ENCODE measurements at regions not wholly inside any gene's neighbourhood (a gene's known extent, or its start where the extent isn't known, plus 50 kb on each side); places are given as distances from the start of the nearest gene placed in this dataset.
"Not testable (repeated sequence)": the region's sequence is repeated elsewhere in the genome, so short reads cannot be mapped to it uniquely, and the experiment has no call there.

- TF ChIP-seq CTCF (IDR thresholded peaks at IDR 0.05; ENCODE audit: insufficient read depth, low read length, poor library complexity, severe bottlenecking) = no peak
- no peaks in the 10 kb centered on the region; the same call in 1 of the 2 replicates for H3K27me3 ChIP-seq (replicated peaks; ENCODE audit: control insufficient read depth, insufficient read depth, low read length)
- no peak overlapping the region for H3K4me3 ChIP-seq (replicated peaks; ENCODE audit: low read depth, low read length)
- H3K36me3 ChIP-seq (ENCODE audit: control insufficient read depth, insufficient read depth, low read length) = no peaks in the 10 kb centered on the region
- no peak for DNase-seq (ENCODE audit: extremely low read depth, insufficient read length)
These were observed 118.9 kb downstream of the AKR1D1 start for GRCh38 chr7:138195151-138195571.

- H3K36me3 ChIP-seq (ENCODE audit: control insufficient read depth, insufficient read depth, low read length); H3K27me3 ChIP-seq (replicated peaks; ENCODE audit: control insufficient read depth, insufficient read depth, low read length); H3K4me3 ChIP-seq (replicated peaks; ENCODE audit: low read depth, low read length); DNase-seq (ENCODE audit: extremely low read depth, insufficient read length): not testable (repeated sequence)
These were observed 120.3 kb downstream of the AKR1D1 start for GRCh38 chr7:138196503-138196946.

GRCh38 chr7:138196971-138197896 lies 121.0 kb downstream of the AKR1D1 start:
- Histone ChIP-seq H3K4me3 (replicated peaks; ENCODE audit: low read depth, low read length) (no peak overlapping the region), H3K36me3 (ENCODE audit: control insufficient read depth, insufficient read depth, low read length) (no peaks in the 10 kb centered on the region), H3K27me3 (replicated peaks; ENCODE audit: control insufficient read depth, insufficient read depth, low read length) (no peaks in the 10 kb centered on the region; the same call in 1 of the 2 replicates)
- no peak for DNase-seq (ENCODE audit: extremely low read depth, insufficient read length)
- TF ChIP-seq CTCF (IDR thresholded peaks at IDR 0.05; ENCODE audit: insufficient read depth, low read length, poor library complexity, severe bottlenecking) = no peak

GRCh38 chr7:138204285-138204981 lies 128.2 kb downstream of the AKR1D1 start:
- DNase-seq (ENCODE audit: extremely low read depth, insufficient read length) = no peak
- Histone ChIP-seq H3K36me3 (ENCODE audit: control insufficient read depth, insufficient read depth, low read length) (no peaks in the 10 kb centered on the region), H3K4me3 (replicated peaks; ENCODE audit: low read depth, low read length) (no peak overlapping the region), H3K27me3 (replicated peaks; ENCODE audit: control insufficient read depth, insufficient read depth, low read length) (no peaks in the 10 kb centered on the region)
- no peak for TF ChIP-seq CTCF (IDR thresholded peaks at IDR 0.05; ENCODE audit: insufficient read depth, low read length, poor library complexity, severe bottlenecking)

GRCh38 chr7:138204982-138205298 lies 128.7 kb downstream of the AKR1D1 start:
- DNase-seq (ENCODE audit: extremely low read depth, insufficient read length) = no peak
- Histone ChIP-seq H3K27me3 (replicated peaks; ENCODE audit: control insufficient read depth, insufficient read depth, low read length) (no peaks in the 10 kb centered on the region), H3K4me3 (replicated peaks; ENCODE audit: low read depth, low read length) (no peak overlapping the region), H3K36me3 (ENCODE audit: control insufficient read depth, insufficient read depth, low read length) (no peaks in the 10 kb centered on the region)
- TF ChIP-seq CTCF (IDR thresholded peaks at IDR 0.05; ENCODE audit: insufficient read depth, low read length, poor library complexity, severe bottlenecking) = no peak

GRCh38 chr7:138205614-138206150 lies 129.4 kb downstream of the AKR1D1 start:
- no peak for DNase-seq (ENCODE audit: extremely low read depth, insufficient read length)
- no peak for TF ChIP-seq CTCF (IDR thresholded peaks at IDR 0.05; ENCODE audit: insufficient read depth, low read length, poor library complexity, severe bottlenecking)
- Histone ChIP-seq H3K36me3 (ENCODE audit: control insufficient read depth, insufficient read depth, low read length) (no peaks in the 10 kb centered on the region), H3K4me3 (replicated peaks; ENCODE audit: low read depth, low read length) (no peak overlapping the region), H3K27me3 (replicated peaks; ENCODE audit: control insufficient read depth, insufficient read depth, low read length) (no peaks in the 10 kb centered on the region)

All from GM06990 (cell line).